Panc1 (cell line): ENCODE measurements at regions not wholly inside any gene's neighbourhood (a gene's known extent, or its start where the extent isn't known, plus 50 kb on each side); places are given as distances from the start of the nearest gene placed in this dataset.
A peak's percentile ranks its signal among the peaks of the same experiment; 100 is the strongest.

ENCODE experiments used
- ATAC-seq: fragments of 200-7000 bp; cut with Tn5 transposase; 2 replicates; pipeline ENCODE4 v1.9.1; 2020; ENCODE audit warnings: mild to moderate bottlenecking, moderate library complexity
- BruUV-seq: library from RNA; stranded (reverse); fragments of 400-500 nt; replicated peaks from 2 replicates; lab custom pipeline; 2021; lab: Mats Ljungman, UMichigan
- CTCF ChIA-PET: fragments of 300-600 bp; sonication (Branson Sonifier 250); formaldehyde crosslinking; loops from one replicate; lab custom pipeline; 2022; ENCODE audit warnings: antibody characterized with exemption; lab: Charles Lee
- POLR2A ChIA-PET: fragments of 300-600 bp; sonication (Branson Sonifier 250); formaldehyde crosslinking; loops from one replicate; lab custom pipeline; 2022; ENCODE audit warnings: antibody characterized with exemption; lab: Charles Lee
- DNase-seq: peaks from one replicate; pipeline ENCODE4 v3.0.0-alpha.2; 2010; ENCODE audit warnings: low read depth, low spot score
- H3K27ac ChIP-seq: 2 replicates; pipeline ENCODE4 v1.5.1; 2011; ENCODE audit warnings: mild to moderate bottlenecking, low read length, inconsistent platforms
- H3K27me3 ChIP-seq: fragments of 200-500 bp; sonication (Bioruptor generic); 2 replicates; pipeline ENCODE4 v1.6.0; 2014; ENCODE audit warnings: low read length, inconsistent platforms; ENCODE audit not compliant: control insufficient read depth, insufficient read depth
- H3K36me3 ChIP-seq: fragments of 200-500 bp; sonication (Bioruptor generic); 2 replicates; pipeline ENCODE4 v1.5.1; 2014; ENCODE audit warnings: inconsistent platforms, mild to moderate bottlenecking, low read length, moderate library complexity; ENCODE audit not compliant: control insufficient read depth, insufficient read depth
- H3K4me1 ChIP-seq: 2 replicates; pipeline ENCODE4 v1.5.1; 2011; ENCODE audit warnings: inconsistent platforms, mild to moderate bottlenecking, low read length, moderate library complexity; ENCODE audit not compliant: control insufficient read depth, insufficient read depth
- H3K4me3 ChIP-seq, 2 experiments: 2 replicates each; pipeline ENCODE4 v1.5.1; 2011 to 2012; ENCODE audit warnings: low read depth in 2 of 2, low read length in 2 of 2, mild to moderate bottlenecking in 2 of 2, inconsistent platforms in 1 of 2, moderate library complexity in 1 of 2
- H3K9me3 ChIP-seq: fragments of 200-500 bp; sonication (Bioruptor generic); 2 replicates; pipeline ENCODE4 v1.5.1; 2014; ENCODE audit warnings: low read depth, mild to moderate bottlenecking, inconsistent platforms, low read length, moderate library complexity; ENCODE audit not compliant: control insufficient read depth, insufficient read depth
- POLR2AphosphoS5 ChIP-seq: IDR thresholded peaks from 2 replicates; pipeline ENCODE4 v1.6.1; 2012; ENCODE audit warnings: mild to moderate bottlenecking, low read depth, low read length, moderate library complexity
- REST ChIP-seq, 2 experiments: IDR thresholded peaks; 2 replicates each; pipeline ENCODE4 v1.6.1; 2011 to 2012; ENCODE audit warnings: low read depth in 2 of 2, control low read depth in 1 of 2, low read length in 1 of 2, mild to moderate bottlenecking in 1 of 2, moderate library complexity in 1 of 2; ENCODE audit not compliant: insufficient read depth in 1 of 2
- SIN3A ChIP-seq: IDR thresholded peaks from 2 replicates; pipeline ENCODE4 v1.6.1; 2012; ENCODE audit warnings: low read depth, mild to moderate bottlenecking, low read length, moderate library complexity, borderline replicate concordance; ENCODE audit not compliant: insufficient read depth
- TCF7L2 ChIP-seq: IDR thresholded peaks from 2 replicates; pipeline ENCODE4 v1.6.1; 2011; ENCODE audit warnings: mild to moderate bottlenecking, low read depth, low read length, inconsistent platforms
- in situ Hi-C: cut with HindIII; loops from 2 replicates; pipeline ENCODE4 v1.10.0; 2016; ENCODE audit warnings: low sequenced_read_pairs, low pct_unique_long_range_greater_than_20kb
- intact Hi-C: fragments of 100-400 bp; cut with micrococcal nuclease; formaldehyde crosslinking; loops from one replicate; pipeline ENCODE4 v1.10.0; 2022; ENCODE audit not compliant: unreplicated experiment
- TF ChIP-seq, protein P1 (sequence below): fragments of 450-650 bp; IDR thresholded peaks from 2 replicates; pipeline ENCODE4 v1.5.1; 2017; ENCODE audit warnings: mild to moderate bottlenecking

- DNase-seq = no peak
- in situ Hi-C loops (no loop called here), intact Hi-C loops (no loop called here)
- ChIA-PET POLR2A (no interaction called here), CTCF (no interaction called here)
- no peaks in the 10 kb centered on the region for H3K4me1 ChIP-seq
- no peaks in the 10 kb centered on the region for H3K27me3 ChIP-seq
- H3K27ac ChIP-seq = no peak overlapping the region
- TF ChIP-seq TCF7L2 (no peak), REST (IDR thresholded peaks at IDR 0.05; ENCODE audit: insufficient read depth in 1 of 2, low read depth in 2 of 2, low read length in 1 of 2) (no peak), POLR2AphosphoS5 (no peak), SIN3A (no peak)
- TF ChIP-seq, protein P1, sequence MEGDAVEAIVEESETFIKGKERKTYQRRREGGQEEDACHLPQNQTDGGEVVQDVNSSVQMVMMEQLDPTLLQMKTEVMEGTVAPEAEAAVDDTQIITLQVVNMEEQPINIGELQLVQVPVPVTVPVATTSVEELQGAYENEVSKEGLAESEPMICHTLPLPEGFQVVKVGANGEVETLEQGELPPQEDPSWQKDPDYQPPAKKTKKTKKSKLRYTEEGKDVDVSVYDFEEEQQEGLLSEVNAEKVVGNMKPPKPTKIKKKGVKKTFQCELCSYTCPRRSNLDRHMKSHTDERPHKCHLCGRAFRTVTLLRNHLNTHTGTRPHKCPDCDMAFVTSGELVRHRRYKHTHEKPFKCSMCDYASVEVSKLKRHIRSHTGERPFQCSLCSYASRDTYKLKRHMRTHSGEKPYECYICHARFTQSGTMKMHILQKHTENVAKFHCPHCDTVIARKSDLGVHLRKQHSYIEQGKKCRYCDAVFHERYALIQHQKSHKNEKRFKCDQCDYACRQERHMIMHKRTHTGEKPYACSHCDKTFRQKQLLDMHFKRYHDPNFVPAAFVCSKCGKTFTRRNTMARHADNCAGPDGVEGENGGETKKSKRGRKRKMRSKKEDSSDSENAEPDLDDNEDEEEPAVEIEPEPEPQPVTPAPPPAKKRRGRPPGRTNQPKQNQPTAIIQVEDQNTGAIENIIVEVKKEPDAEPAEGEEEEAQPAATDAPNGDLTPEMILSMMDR = no peak
- no peak; the same call in 1 of the 2 replicates for ATAC-seq
- H3K9me3 ChIP-seq = no peaks in the 10 kb centered on the region
- no peaks in the 10 kb centered on the region for H3K36me3 ChIP-seq
- H3K4me3 ChIP-seq = no peak overlapping the region
- BruUV-seq = no TSS peak
These were observed 54.1 kb upstream of the SASH1 start for GRCh38 chr6:148288541-148288940.

GRCh38 chr6:148289153-148289552 lies 53.5 kb upstream of the SASH1 start:
- intact Hi-C loops (no loop called here), in situ Hi-C loops (no loop called here)
- Histone ChIP-seq H3K9me3 (no peaks in the 10 kb centered on the region), H3K4me1 (no peaks in the 10 kb centered on the region), H3K36me3 (no peaks in the 10 kb centered on the region), H3K27ac (no peak overlapping the region), H3K27me3 (no peaks in the 10 kb centered on the region), H3K4me3 (0 out of 4 replicates have a peak overlapping the region, but pooled peaks of 1 of the 2 experiments have one; percentile 8)
- CTCF ChIA-PET = no interaction called here
- POLR2A ChIA-PET = no interaction called here
- no TSS peak for BruUV-seq
- TF ChIP-seq, protein P1 = no peak
- TF ChIP-seq REST (IDR thresholded peaks at IDR 0.05; ENCODE audit: insufficient read depth in 1 of 2, low read depth in 2 of 2, low read length in 1 of 2) = no peak
- DNase-seq (no peak), ATAC-seq (peak; percentile 65; the same call in 1 of the 2 replicates)
